Endothelial cell of umbilical vein (primary cell): ENCODE measurements at regions not wholly inside any gene's neighbourhood (a gene's known extent, or its start where the extent isn't known, plus 50 kb on each side); places are given as distances from the start of the nearest gene placed in this dataset.

Experiments used
- BruUV-seq: library from RNA; stranded (reverse); fragments of 400-500 nt; replicated peaks from 2 replicates; lab custom pipeline; 2021; lab: Mats Ljungman, UMichigan
- CTCF ChIA-PET: fragments of 300-600, 350-600 bp; sonication (Branson Sonifier 250); formaldehyde crosslinking; loops from one replicate; lab custom pipeline; 2021; ENCODE audit warnings: antibody characterized with exemption, inconsistent platforms; lab: Charles Lee
- POLR2A ChIA-PET: fragments of 300-600, 350-600 bp; sonication (Branson Sonifier 250); formaldehyde crosslinking; loops from one replicate; lab custom pipeline; 2021; ENCODE audit warnings: antibody characterized with exemption, inconsistent platforms; lab: Charles Lee
- DNase-seq: peaks from one replicate; pipeline ENCODE4 v3.0.0-alpha.2; 2011; ENCODE audit warnings: low read depth, low spot score
- FAIRE-seq: peaks from 2 replicates; lab custom pipeline; 2011; peaks lifted over from hg19 to GRCh38; lab: Jason Lieb, UNC
- H2AFZ ChIP-seq: 2 replicates; pipeline ENCODE4 v1.6.0; 2012; ENCODE audit warnings: low read depth, low read length, control low read depth, inconsistent platforms
- H3K27ac ChIP-seq: 2 replicates; pipeline ENCODE4 v1.5.1; 2011; ENCODE audit warnings: low read depth, mild to moderate bottlenecking, control low read depth, low read length, moderate library complexity; ENCODE audit not compliant: insufficient read depth
- H3K27me3 ChIP-seq, 2 experiments: 2 replicates each; pipeline versions ENCODE4 v1.6.0 to v1.6.1; 2011; ENCODE audit warnings: low read length in 2 of 2, mixed read lengths in 1 of 2; ENCODE audit not compliant: control insufficient read depth in 2 of 2, insufficient read depth in 2 of 2
- H3K36me3 ChIP-seq, 2 experiments: 2 replicates in 1 of 2; 3 replicates in 1 of 2; pipeline ENCODE4 v1.5.1; 2011; ENCODE audit warnings: low read length in 2 of 2, mild to moderate bottlenecking in 1 of 2, moderate library complexity in 1 of 2; ENCODE audit not compliant: control insufficient read depth in 2 of 2, insufficient read depth in 2 of 2; ENCODE audit errors: extremely low read depth in 1 of 2
- H3K4me1 ChIP-seq: 3 replicates; pipeline ENCODE4 v1.5.1; 2011; ENCODE audit warnings: mild to moderate bottlenecking, low read length; ENCODE audit not compliant: control insufficient read depth, insufficient read depth; ENCODE audit errors: extremely low read depth
- H3K4me2 ChIP-seq: 2 replicates; pipeline ENCODE4 v1.6.1; 2011; ENCODE audit warnings: low read length, control low read depth, mixed read lengths; ENCODE audit not compliant: insufficient read depth
- H3K4me3 ChIP-seq, 3 experiments: fragments of 200-600 bp in 1 of 3; sonication (generic), shearing (Covaris generic) in 1 of 3; replicated peaks in 1 of 3; 2 replicates each; pipeline ENCODE4 v1.5.1; 2011 to 2016; ENCODE audit warnings: control low read depth in 3 of 3, low read length in 3 of 3, mild to moderate bottlenecking in 2 of 3, inconsistent platforms in 1 of 3, low read depth in 1 of 3, moderate library complexity in 1 of 3; ENCODE audit not compliant: insufficient read depth in 1 of 3
- H3K79me2 ChIP-seq: 2 replicates; pipeline ENCODE4 v1.6.0; 2012; ENCODE audit warnings: low read length, inconsistent platforms; ENCODE audit not compliant: control insufficient read depth, insufficient read depth
- H3K9ac ChIP-seq: replicated peaks from 2 replicates; pipeline ENCODE3; 2011; ENCODE audit warnings: low read length, control low read depth; ENCODE audit not compliant: insufficient read depth; ENCODE audit errors: extremely low read depth
- H3K9me1 ChIP-seq: replicated peaks from 3 replicates; pipeline ENCODE4 v1.6.0; 2011; ENCODE audit warnings: mild to moderate bottlenecking, low read length; ENCODE audit not compliant: control insufficient read depth, insufficient read depth; ENCODE audit errors: extremely low read depth
- H3K9me3 ChIP-seq: replicated peaks from 2 replicates; pipeline ENCODE4 v1.5.1; 2012; ENCODE audit warnings: low read length, inconsistent platforms; ENCODE audit not compliant: control insufficient read depth, insufficient read depth
- H4K20me1 ChIP-seq: replicated peaks from 2 replicates; pipeline ENCODE3; 2011; ENCODE audit warnings: mild to moderate bottlenecking, low read length; ENCODE audit not compliant: control insufficient read depth, insufficient read depth; ENCODE audit errors: extremely low read depth
- CTCF ChIP-seq, 2 donors: IDR thresholded peaks; 1 replicate in 1 of 2; 2 replicates in 1 of 2; pipeline ENCODE4 v1.5.1; 2011; ENCODE audit warnings: low read length in 2 of 2, mild to moderate bottlenecking in 2 of 2, moderate library complexity in 2 of 2, control low read depth in 1 of 2, inconsistent platforms in 1 of 2, low read depth in 1 of 2; ENCODE audit not compliant: insufficient read depth in 1 of 2; ENCODE audit errors: extremely low read depth in 1 of 2
- EZH2 ChIP-seq: IDR thresholded peaks from 2 replicates; pipeline ENCODE4 v1.6.1; 2012; ENCODE audit warnings: borderline replicate concordance, low read depth, mild to moderate bottlenecking, moderate library complexity, low read length, inconsistent platforms; ENCODE audit not compliant: severe bottlenecking
- FOS ChIP-seq: IDR thresholded peaks from 2 replicates; pipeline ENCODE4 v1.6.1; 2011; ENCODE audit warnings: mild to moderate bottlenecking, low read length, moderate library complexity, borderline replicate concordance; ENCODE audit not compliant: insufficient read depth
- GATA2 ChIP-seq: IDR thresholded peaks from 2 replicates; pipeline ENCODE4 v1.7.0; 2011; ENCODE audit warnings: low read depth, mild to moderate bottlenecking, moderate library complexity, mixed read lengths, low read length; ENCODE audit not compliant: insufficient read length, insufficient read depth
- JUN ChIP-seq: IDR thresholded peaks from 2 replicates; pipeline ENCODE4 v1.6.1; 2011; ENCODE audit warnings: borderline replicate concordance, low read depth; ENCODE audit not compliant: insufficient read length, insufficient read depth
- MAX ChIP-seq: IDR thresholded peaks from 2 replicates; pipeline ENCODE4 v1.6.1; 2011; ENCODE audit not compliant: insufficient read depth, insufficient read length
- dilution Hi-C: fragments of 300-500 bp; cut with MboI; formaldehyde crosslinking; loops from one replicate; pipeline ENCODE4 v1.15.0; 2019; ENCODE audit warnings: low sequenced_read_pairs; ENCODE audit not compliant: extremely low pct_ligation_motif_present
- intact Hi-C: fragments of 100-400 bp; cut with micrococcal nuclease; formaldehyde crosslinking; loops from one replicate; pipeline ENCODE4 v1.10.0; 2022

GRCh38 chr15:95680728-95681127 is 649.8 kb upstream of the NR2F2 start:
- no peak overlapping the region for H3K27ac ChIP-seq
- H3K27me3 ChIP-seq: no peaks in the 10 kb centered on the region
- H3K79me2 ChIP-seq: no peaks in the 10 kb centered on the region
- BruUV-seq: no TSS peak
- no peak overlapping the region for H2AFZ ChIP-seq
- POLR2A ChIA-PET: no interaction called here
- H3K9ac ChIP-seq: no peak overlapping the region
- H4K20me1 ChIP-seq: no peaks in the 10 kb centered on the region
- no peak overlapping the region for H3K4me2 ChIP-seq
- H3K36me3 ChIP-seq: no peaks in the 10 kb centered on the region
- CTCF ChIA-PET: no interaction called here
- intact Hi-C loops (loop anchor here (5.0 to 10.0 kb wide), 3 partner anchors 73 to 1096 kb away; no protein-coding TSS in a partner anchor), dilution Hi-C loops (no loop called here)
- FAIRE-seq (no peak), DNase-seq (no peak)
- peaks cover 22% of the 10 kb centered on the region for H3K4me1 ChIP-seq
- H3K4me3 ChIP-seq: no peak overlapping the region
- TF ChIP-seq JUN (no peak), FOS (no peak), MAX (no peak), EZH2 (no peak), CTCF (IDR thresholded peaks at IDR 0.05; ENCODE audit: extremely low read depth in 1 of 2, insufficient read depth in 1 of 2, low read depth in 1 of 2, low read length in 2 of 2) (no peak), GATA2 (no peak)
- H3K9me1 ChIP-seq: no peaks in the 10 kb centered on the region
- no peaks in the 10 kb centered on the region for H3K9me3 ChIP-seq
